Tibial nerve (tissue), 4 donors: ENCODE measurements at regions not wholly inside any gene's neighbourhood (a gene's known extent, or its start where the extent isn't known, plus 50 kb on each side); places are given as distances from the start of the nearest gene placed in this dataset.

Experiments
- DNase-seq, 2 donors: peaks; one replicate each; pipeline ENCODE4 v3.0.0-alpha.2; 2019; ENCODE audit warnings: low spot score in 2 of 2
- H3K27ac ChIP-seq, 4 donors: fragments of 200-600 bp; sonication (generic) in 3 of 4; one replicate each; pipeline ENCODE4 v1.5.1; 2017 to 2019; ENCODE audit warnings: mild to moderate bottlenecking in 1 of 4
- H3K27me3 ChIP-seq, 2 donors: fragments of 200-600 bp; sonication (generic) in 1 of 2; one replicate each; pipeline versions ENCODE4 v1.5.1 to v1.6.0; 2017 to 2019
- H3K36me3 ChIP-seq, 3 donors: fragments of 200-600 bp; sonication (generic); one replicate each; pipeline ENCODE4 v1.5.1; 2018 to 2019
- H3K4me1 ChIP-seq, 4 donors: fragments of 200-600 bp; sonication (generic) in 3 of 4; one replicate each; pipeline ENCODE4 v1.5.1; 2017 to 2019
- H3K4me3 ChIP-seq, 4 donors: fragments of 200-600 bp; sonication (generic) in 3 of 4; one replicate each; pipeline ENCODE4 v1.5.1; 2017 to 2019; ENCODE audit warnings: mild to moderate bottlenecking in 1 of 4, moderate library complexity in 1 of 4
- H3K9me3 ChIP-seq, 4 donors: fragments of 200-600 bp; sonication (generic) in 3 of 4; one replicate each; pipeline ENCODE4 v1.5.1; 2017 to 2019
- CTCF ChIP-seq, 5 experiments: fragments of 200-600 bp in 3 of 5; fragments of 450-650 bp in 2 of 5; sonication (generic) in 3 of 5; IDR thresholded peaks; one replicate each; pipeline ENCODE4 v1.5.1; 2016 to 2019; ENCODE audit warnings: antibody characterized with exemption in 5 of 5, mild to moderate bottlenecking in 3 of 5, moderate library complexity in 2 of 5
- EP300 ChIP-seq, 2 donors: sonication (generic); formaldehyde crosslinking; IDR thresholded peaks; one replicate each; pipeline ENCODE4 v1.6.1; 2017; ENCODE audit warnings: antibody characterized with exemption in 2 of 2, mild to moderate bottlenecking in 1 of 2
- POLR2A ChIP-seq, 2 donors: fragments of 450-650 bp; IDR thresholded peaks; one replicate each; pipeline ENCODE4 v1.6.1; 2017; ENCODE audit warnings: antibody characterized with exemption in 2 of 2, mild to moderate bottlenecking in 2 of 2, moderate library complexity in 2 of 2
- WGBS, 2 donors: methylation state at CpG; one replicate each; pipeline ENCODE4 v1.1.5; 2018; 5-methylcytosine and 5-hydroxymethylcytosine counted together

GRCh38 chr6:9851006-9851405 lies 563.9 kb downstream of the TFAP2A start:
- no peaks in the 10 kb centered on the region for H3K36me3 ChIP-seq
- no peaks in the 10 kb centered on the region for H3K4me1 ChIP-seq
- TF ChIP-seq POLR2A (IDR thresholded peaks at IDR 0.05) = no peak
- no peak for TF ChIP-seq EP300 (IDR thresholded peaks at IDR 0.05)
- no peak for TF ChIP-seq CTCF (IDR thresholded peaks at IDR 0.05)
- no peaks in the 10 kb centered on the region for H3K27me3 ChIP-seq
- DNase-seq = no peak
- no peak overlapping the region for H3K4me3 ChIP-seq
- peaks cover 0 to 49% (median 0%) of the 10 kb centered on the region in 4 donors for H3K9me3 ChIP-seq
- H3K27ac ChIP-seq = no peak overlapping the region
- 50% methylated on average over 2 of the region's 2 CpGs; no CpG with 5 or more reads in 1 of the 2 donors for WGBS, 2 donors

- DNase-seq = no peak
- Histone ChIP-seq H3K9me3 (peaks cover 0 to 46% (median 0%) of the 10 kb centered on the region in 4 donors), H3K4me1 (no peaks in the 10 kb centered on the region), H3K4me3 (no peak overlapping the region), H3K27me3 (no peaks in the 10 kb centered on the region), H3K27ac (no peak overlapping the region), H3K36me3 (no peaks in the 10 kb centered on the region)
- TF ChIP-seq CTCF (IDR thresholded peaks at IDR 0.05) (no peak), POLR2A (IDR thresholded peaks at IDR 0.05) (no peak), EP300 (IDR thresholded peaks at IDR 0.05) (no peak)
- 76 to 88% methylated on average over 1 of the region's 1 CpG for WGBS, 2 donors
Observed at GRCh38 chr6:9848094-9848493, 566.8 kb downstream of the TFAP2A start.

GRCh38 chr6:9841886-9842725 lies 572.8 kb downstream of the TFAP2A start:
- Histone ChIP-seq H3K4me1 (no peaks in the 10 kb centered on the region), H3K27ac (no peak overlapping the region), H3K27me3 (no peaks in the 10 kb centered on the region), H3K36me3 (no peaks in the 10 kb centered on the region), H3K9me3 (peaks cover 0 to 16% (median 0%) of the 10 kb centered on the region in 4 donors), H3K4me3 (no peak overlapping the region)
- WGBS, 2 donors = 56 to 58% methylated on average over 9 of the region's 9 CpGs
- DNase-seq = no peak
- TF ChIP-seq EP300 (IDR thresholded peaks at IDR 0.05) (no peak), POLR2A (IDR thresholded peaks at IDR 0.05) (no peak), CTCF (IDR thresholded peaks at IDR 0.05) (no peak)

- DNase-seq = no peak
- Histone ChIP-seq H3K27ac (no peak overlapping the region), H3K4me1 (no peaks in the 10 kb centered on the region), H3K9me3 (no peaks in the 10 kb centered on the region), H3K27me3 (no peaks in the 10 kb centered on the region), H3K36me3 (no peaks in the 10 kb centered on the region), H3K4me3 (no peak overlapping the region)
- TF ChIP-seq EP300 (IDR thresholded peaks at IDR 0.05) = no peak
- TF ChIP-seq POLR2A (IDR thresholded peaks at IDR 0.05) = no peak
- TF ChIP-seq CTCF (IDR thresholded peaks at IDR 0.05) = no peak
- 44 to 50% methylated on average over 4 of the region's 4 CpGs for WGBS, 2 donors
Observed at GRCh38 chr6:9834233-9834632, 580.6 kb downstream of the TFAP2A start.

GRCh38 chr6:9831783-9832182 lies 583.1 kb downstream of the TFAP2A start:
- DNase-seq = no peak
- Histone ChIP-seq H3K4me1 (no peaks in the 10 kb centered on the region), H3K36me3 (no peaks in the 10 kb centered on the region), H3K9me3 (no peaks in the 10 kb centered on the region), H3K4me3 (no peak overlapping the region), H3K27me3 (no peaks in the 10 kb centered on the region), H3K27ac (no peak overlapping the region)
- TF ChIP-seq POLR2A (IDR thresholded peaks at IDR 0.05) (no peak), EP300 (IDR thresholded peaks at IDR 0.05) (no peak), CTCF (IDR thresholded peaks at IDR 0.05) (no peak)
